ELF-1 (cell line): ENCODE measurements at regions not wholly inside any gene's neighbourhood (a gene's known extent, or its start where the extent isn't known, plus 50 kb on each side); places are given as distances from the start of the nearest gene placed in this dataset.

ENCODE experiments used
- DNase-seq: peaks from one replicate; pipeline ENCODE4 v3.0.0-alpha.2; 2016; ENCODE audit warnings: low read depth, low spot score

- no peak for DNase-seq
Measured at GRCh38 chr7:79716329-79716728, 262.9 kb upstream of the MAGI2 start.

- no peak for DNase-seq
Measured at GRCh38 chr7:79714081-79714480, 260.6 kb upstream of the MAGI2 start.

GRCh38 chr7:79713276-79713675, 259.8 kb upstream of the MAGI2 start:
- DNase-seq: no peak

GRCh38 chr7:79711660-79712059, 258.2 kb upstream of the MAGI2 start:
- DNase-seq: no peak

GRCh38 chr7:79709574-79710409, 256.3 kb upstream of the MAGI2 start:
- DNase-seq: no peak

GRCh38 chr7:79702116-79702515, 248.6 kb upstream of the MAGI2 start:
- no peak for DNase-seq

GRCh38 chr7:79692015-79692414, 238.5 kb upstream of the MAGI2 start:
- DNase-seq: no peak

DNA sequence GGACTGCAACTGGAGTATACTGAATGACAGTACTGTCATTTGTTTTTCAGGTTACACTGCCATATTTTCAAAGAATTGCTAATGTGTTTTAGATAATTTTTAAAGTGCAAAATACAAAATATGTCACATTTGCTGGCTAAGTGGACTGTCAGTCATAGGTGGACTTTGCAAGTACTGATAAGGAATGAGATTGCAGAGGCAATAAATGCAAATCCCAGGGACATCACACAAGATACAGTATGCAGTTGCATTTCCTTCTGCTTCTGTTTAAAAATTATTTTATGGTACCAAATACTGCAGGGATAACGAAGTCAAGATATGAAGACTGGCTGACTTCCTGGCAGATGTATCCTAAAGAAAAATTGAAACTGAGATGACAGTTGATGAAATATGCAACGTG, 237.6 kb upstream of the MAGI2 start:
- DNase-seq: no peak

- DNase-seq: no peak
Measured at GRCh38 chr7:79684384-79684783, 230.9 kb upstream of the MAGI2 start.

GRCh38 chr7:79683916-79684315, 230.4 kb upstream of the MAGI2 start:
- DNase-seq: no peak

GRCh38 chr7:79683185-79683890, 229.9 kb upstream of the MAGI2 start:
- no peak for DNase-seq

DNA sequence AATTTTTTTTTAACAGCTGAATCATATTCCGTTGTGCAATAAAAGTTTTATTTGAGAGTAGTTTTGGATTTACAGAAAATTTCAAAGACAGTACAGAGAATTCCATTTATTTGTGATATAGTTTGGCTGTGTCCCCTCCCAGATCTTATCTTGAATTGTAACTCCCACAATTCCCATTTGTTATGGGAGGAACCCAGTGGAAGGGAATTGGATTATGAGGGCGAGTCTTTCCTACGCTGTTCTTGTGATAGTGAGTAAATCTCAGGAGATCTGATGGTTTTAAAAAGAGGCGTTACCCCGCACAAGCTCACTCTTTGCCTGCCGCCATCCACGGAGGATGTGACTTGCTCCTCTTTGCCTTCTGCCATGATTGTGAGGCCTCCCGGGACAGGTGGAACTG, 228.0 kb upstream of the MAGI2 start:
- no peak for DNase-seq

DNA sequence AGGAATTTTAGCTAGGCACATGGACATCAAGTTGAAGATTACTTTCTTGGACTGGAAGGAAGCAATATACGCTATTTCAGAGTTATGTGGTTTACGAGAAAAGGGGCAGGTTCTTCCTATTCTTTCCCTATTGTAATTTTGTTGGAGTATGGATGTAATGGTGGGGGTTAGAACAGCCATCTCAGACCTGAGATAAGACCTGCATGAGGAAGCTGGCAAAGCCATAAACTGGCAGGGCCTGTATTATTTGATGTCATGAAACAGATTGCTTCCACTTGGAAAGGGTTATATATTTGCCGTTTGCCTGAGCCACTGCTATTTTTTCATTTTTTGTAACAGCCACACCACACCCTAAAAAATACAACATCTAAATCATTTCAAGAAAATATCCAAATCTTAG, 220.5 kb upstream of the MAGI2 start:
- no peak for DNase-seq

DNA sequence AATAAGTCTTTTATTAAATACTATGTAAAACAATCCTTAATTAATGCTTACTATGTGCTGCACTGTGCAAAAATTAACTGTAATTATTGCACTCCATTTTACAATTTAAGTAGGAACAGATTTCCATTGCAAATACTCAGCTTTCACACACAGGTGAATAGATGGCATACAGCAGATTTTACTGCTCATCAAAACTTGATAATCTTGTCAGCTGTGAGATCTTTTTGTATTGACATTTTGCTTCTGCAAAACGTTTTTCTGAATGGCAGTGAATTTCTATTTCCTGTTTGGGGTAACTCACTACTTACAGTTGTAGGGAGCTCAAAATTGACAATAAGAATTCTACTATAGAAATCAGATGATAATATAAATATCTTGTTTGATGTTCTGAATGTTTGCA, 220.0 kb upstream of the MAGI2 start:
- DNase-seq: no peak

GRCh38 chr7:79668292-79668691, 214.8 kb upstream of the MAGI2 start:
- DNase-seq: no peak

DNA sequence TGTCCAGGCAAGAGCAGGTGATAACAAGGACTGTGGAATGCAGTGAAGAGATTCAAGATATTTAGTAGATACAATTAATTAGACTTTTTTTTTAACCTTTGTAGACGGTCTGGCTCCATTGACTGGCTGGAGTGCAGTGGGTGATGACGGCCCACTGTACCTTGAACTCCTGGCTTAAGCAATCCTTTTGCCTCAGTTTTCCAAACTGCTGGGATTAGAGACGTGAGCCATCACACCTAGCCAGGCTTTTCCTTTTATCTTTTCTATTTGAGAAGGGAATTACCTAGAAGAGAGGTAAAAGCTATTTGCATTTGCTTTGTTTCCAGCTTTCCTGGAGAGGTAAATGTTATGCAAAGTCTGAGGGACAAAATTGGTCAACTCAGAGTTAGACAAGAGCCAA, 213.0 kb upstream of the MAGI2 start:
- no peak for DNase-seq

DNA sequence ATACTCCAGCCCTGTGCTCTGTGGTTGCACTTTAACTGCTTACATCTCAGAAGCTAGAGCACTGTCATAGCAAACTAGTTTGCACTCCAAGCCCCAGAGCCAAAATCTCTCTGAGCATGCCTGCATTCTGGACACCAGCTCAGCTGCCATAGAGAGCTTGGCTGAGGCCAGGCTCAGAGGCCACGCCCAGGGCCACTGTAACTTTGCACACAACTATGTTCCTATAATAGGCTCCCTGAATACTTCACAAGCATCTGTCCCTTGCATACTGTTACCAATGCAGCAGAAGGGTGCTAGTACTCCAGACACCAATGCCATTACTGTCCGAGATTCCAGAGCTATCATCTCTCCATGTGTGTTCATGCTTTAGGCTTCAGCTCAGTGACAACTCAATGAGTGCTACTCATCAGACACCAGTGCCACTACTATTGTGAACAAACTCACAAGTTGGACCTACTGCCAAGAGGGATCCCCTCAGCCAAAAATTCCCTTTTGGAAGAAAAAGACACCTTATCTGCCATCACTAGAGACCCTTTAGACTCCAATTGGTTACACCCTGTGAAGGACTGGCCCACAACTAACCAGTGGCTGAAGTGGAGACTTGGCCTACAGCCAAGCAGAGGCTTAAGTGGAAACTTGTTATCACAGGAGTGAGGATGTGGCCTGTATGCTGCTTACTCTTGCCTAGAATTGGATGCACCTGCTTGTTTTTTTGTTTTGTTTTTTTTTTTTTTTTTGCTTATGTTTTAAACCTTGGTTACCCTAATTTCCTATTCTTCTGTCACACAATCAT, 211.6 kb upstream of the MAGI2 start:
- no peak for DNase-seq

GRCh38 chr7:79658304-79658703, 204.8 kb upstream of the MAGI2 start:
- DNase-seq: no peak

- no peak for DNase-seq
Measured at GRCh38 chr7:79653136-79653631, 199.7 kb upstream of the MAGI2 start.

DNA sequence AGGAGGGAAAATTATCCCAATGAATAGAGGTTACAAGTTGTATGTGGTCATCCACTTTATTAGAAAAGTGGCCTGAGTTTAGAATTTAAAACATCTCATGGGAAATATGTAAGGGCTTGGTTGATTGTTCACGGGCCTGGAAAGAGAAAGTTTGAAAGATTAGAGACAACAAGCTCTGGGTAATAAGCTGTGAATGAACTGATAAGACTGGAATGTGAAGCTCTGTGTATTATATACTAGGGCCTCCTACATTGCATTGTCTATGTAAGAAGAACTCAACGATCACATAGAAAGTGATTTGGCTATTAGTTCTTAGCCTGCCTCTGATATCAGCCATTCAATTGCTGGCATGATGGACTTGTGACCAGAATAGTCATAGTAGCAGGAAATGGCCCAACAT, 199.2 kb upstream of the MAGI2 start:
- DNase-seq: no peak

GRCh38 chr7:79647711-79648110, 194.2 kb upstream of the MAGI2 start:
- DNase-seq: no peak

DNA sequence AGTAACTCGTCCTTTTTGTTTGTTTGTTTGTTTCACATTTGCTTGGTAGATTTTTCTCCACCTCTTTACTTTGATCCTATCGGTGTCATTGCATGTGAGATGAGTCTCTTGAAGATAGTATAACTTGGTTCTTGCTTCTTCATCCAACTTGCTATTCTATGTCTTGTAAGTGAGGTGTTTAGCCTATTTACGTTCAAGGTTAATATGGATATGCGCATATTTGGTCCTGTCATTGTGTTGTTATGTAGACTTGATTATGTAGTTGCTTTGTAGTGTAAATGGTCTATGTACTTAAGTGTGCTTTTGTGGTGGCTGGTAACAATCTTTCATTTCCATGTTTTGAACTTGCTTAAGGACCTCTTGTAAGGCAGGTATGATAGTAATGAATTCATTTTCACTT, 192.8 kb upstream of the MAGI2 start:
- DNase-seq: no peak
